ENCODE measurements at regions not wholly inside any gene's neighbourhood (a gene's known extent, or its start where the extent isn't known, plus 50 kb on each side); places are given as distances from the start of the nearest gene placed in this dataset.

- no peak for TF ChIP-seq EZH2 (IDR thresholded peaks at IDR 0.05; ENCODE audit: low read depth)
- no peak for TF ChIP-seq CTCF (conservative IDR thresholded peaks at IDR 0.05)
Observed at GRCh38 chr15:20294651-20295237, 246.9 kb downstream of the GOLGA6L6 start.
